ENCODE measurements at regions not wholly inside any gene's neighbourhood (a gene's known extent, or its start where the extent isn't known, plus 50 kb on each side); places are given as distances from the start of the nearest gene placed in this dataset.

DNA sequence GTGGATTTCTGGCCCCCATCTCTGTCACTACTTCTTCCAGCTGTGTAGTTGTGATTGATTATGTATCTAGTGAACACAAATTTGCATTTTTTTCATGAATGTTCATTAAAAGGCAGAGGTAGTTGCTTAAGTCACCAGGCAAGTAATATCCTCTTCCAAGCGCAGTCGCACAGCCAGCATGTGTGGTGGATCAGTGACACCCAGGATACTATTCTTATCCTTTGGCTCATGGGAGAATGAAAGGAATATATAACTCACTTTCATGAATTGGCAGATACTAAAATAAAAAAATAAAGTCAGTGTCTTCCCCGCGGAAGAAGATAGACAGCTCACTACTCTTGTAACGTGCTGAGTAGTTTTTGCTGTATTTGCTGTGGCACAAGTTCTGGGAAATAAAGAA is 387.8 kb downstream of the CDH7 start:
- H3K27me3 ChIP-seq (ENCODE audit: insufficient read depth, low read depth): no peaks in the 10 kb centered on the region

DNA sequence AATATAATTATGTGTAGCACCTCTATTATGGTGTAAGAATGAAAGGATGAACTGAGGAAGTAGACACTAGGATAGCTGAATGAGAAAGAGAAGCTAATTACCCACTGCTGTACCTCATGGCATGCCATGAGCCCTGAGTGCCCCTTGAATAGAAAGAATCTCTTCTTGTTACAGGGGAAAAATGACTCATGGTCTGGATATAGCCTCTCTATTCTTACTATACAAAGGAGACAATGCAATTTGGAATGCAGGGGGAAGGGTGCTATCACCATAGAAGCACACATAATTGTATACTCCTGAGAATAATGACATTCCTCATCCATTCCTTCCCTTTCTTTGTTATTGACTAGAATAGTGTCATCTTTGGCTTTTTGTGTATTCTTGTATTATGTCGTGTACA is 385.2 kb downstream of the CDH7 start:
- Histone ChIP-seq H3K36me3 (ENCODE audit: low read depth) (no peaks in the 10 kb centered on the region), H3K27me3 (ENCODE audit: insufficient read depth, low read depth) (no peaks in the 10 kb centered on the region), H3F3A (ENCODE audit: insufficient read depth, low read depth) (no peaks in the 10 kb centered on the region), H3K4me2 (no peak overlapping the region), H3K9me3 (ENCODE audit: insufficient read depth, low read depth) (no peaks in the 10 kb centered on the region), H3K4me1 (replicated peaks; ENCODE audit: insufficient read depth) (no peaks in the 10 kb centered on the region), H3K4me3 (no peak overlapping the region), H2AFZ (no peak overlapping the region), H3K79me2 (ENCODE audit: low read depth) (no peaks in the 10 kb centered on the region), H4K20me1 (ENCODE audit: insufficient read depth) (no peaks in the 10 kb centered on the region), H3K9me2 (ENCODE audit: insufficient read depth) (no peaks in the 10 kb centered on the region), H3K27ac (no peak overlapping the region)
- intact Hi-C loops (cut with micrococcal nuclease; ENCODE audit: unreplicated experiment): no loop called here
- DNase-seq: no peak
- no TSS peak for BruUV-seq (replicated peaks)
- ChIA-PET POLR2A (ENCODE audit: unreplicated experiment) (no interaction called here), CTCF (no interaction called here)
- no peak for TF ChIP-seq EZH2 (IDR thresholded peaks at IDR 0.05; ENCODE audit: low read depth)
- TF ChIP-seq, protein P1, sequence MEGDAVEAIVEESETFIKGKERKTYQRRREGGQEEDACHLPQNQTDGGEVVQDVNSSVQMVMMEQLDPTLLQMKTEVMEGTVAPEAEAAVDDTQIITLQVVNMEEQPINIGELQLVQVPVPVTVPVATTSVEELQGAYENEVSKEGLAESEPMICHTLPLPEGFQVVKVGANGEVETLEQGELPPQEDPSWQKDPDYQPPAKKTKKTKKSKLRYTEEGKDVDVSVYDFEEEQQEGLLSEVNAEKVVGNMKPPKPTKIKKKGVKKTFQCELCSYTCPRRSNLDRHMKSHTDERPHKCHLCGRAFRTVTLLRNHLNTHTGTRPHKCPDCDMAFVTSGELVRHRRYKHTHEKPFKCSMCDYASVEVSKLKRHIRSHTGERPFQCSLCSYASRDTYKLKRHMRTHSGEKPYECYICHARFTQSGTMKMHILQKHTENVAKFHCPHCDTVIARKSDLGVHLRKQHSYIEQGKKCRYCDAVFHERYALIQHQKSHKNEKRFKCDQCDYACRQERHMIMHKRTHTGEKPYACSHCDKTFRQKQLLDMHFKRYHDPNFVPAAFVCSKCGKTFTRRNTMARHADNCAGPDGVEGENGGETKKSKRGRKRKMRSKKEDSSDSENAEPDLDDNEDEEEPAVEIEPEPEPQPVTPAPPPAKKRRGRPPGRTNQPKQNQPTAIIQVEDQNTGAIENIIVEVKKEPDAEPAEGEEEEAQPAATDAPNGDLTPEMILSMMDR (conservative IDR thresholded peaks at IDR 0.05): no peak

More for the DNA sequence above, 387.8 kb downstream of the CDH7 start:
- Histone ChIP-seq H3F3A (ENCODE audit: insufficient read depth, low read depth) (no peaks in the 10 kb centered on the region), H3K27ac (no peak overlapping the region), H3K36me3 (ENCODE audit: low read depth) (no peaks in the 10 kb centered on the region), H3K4me1 (replicated peaks; ENCODE audit: insufficient read depth) (no peaks in the 10 kb centered on the region), H3K9me2 (ENCODE audit: insufficient read depth) (no peaks in the 10 kb centered on the region), H3K9me3 (ENCODE audit: insufficient read depth, low read depth) (no peaks in the 10 kb centered on the region), H3K4me3 (no peak overlapping the region), H3K79me2 (ENCODE audit: low read depth) (no peaks in the 10 kb centered on the region), H4K20me1 (ENCODE audit: insufficient read depth) (no peaks in the 10 kb centered on the region), H3K4me2 (no peak overlapping the region), H2AFZ (no peak overlapping the region; the same call in 1 of the 2 replicates)
- CTCF ChIA-PET: no interaction called here
- no peak for DNase-seq
- POLR2A ChIA-PET (ENCODE audit: unreplicated experiment): no interaction called here
- BruUV-seq (replicated peaks): no TSS peak
- intact Hi-C loops (cut with micrococcal nuclease; ENCODE audit: unreplicated experiment): no loop called here
- TF ChIP-seq EZH2 (IDR thresholded peaks at IDR 0.05; ENCODE audit: low read depth): no peak
- TF ChIP-seq, protein P1 (conservative IDR thresholded peaks at IDR 0.05): no peak

DNA sequence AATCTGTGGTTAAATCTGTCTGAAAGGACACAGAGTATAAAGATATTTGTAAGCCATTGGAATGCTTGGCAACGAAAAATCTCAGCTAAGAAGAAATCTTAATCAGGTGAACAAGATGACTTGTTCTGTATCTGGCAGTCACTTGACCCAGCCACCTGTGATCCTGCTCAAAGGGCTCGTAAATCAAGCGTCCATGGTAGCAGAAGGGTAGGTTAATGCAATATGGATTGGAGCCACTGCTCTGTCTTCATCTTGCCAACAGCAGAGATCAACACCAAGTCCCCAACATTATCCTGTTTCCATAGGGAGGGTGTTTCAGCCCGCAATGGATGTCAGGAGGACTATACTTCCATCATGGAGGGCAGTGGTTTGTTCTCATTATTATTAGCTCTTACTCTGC is 378.4 kb downstream of the CDH7 start:
- CTCF ChIA-PET: no interaction called here

More for the DNA sequence above, 378.4 kb downstream of the CDH7 start:
- no peaks in the 10 kb centered on the region for H3K27me3 ChIP-seq (ENCODE audit: insufficient read depth, low read depth)
- no peak overlapping the region for H3K4me2 ChIP-seq
- POLR2A ChIA-PET (ENCODE audit: unreplicated experiment): no interaction called here
- no peaks in the 10 kb centered on the region for H3K4me1 ChIP-seq (replicated peaks; ENCODE audit: insufficient read depth)
- no peak overlapping the region for H3K27ac ChIP-seq
- no peak overlapping the region for H2AFZ ChIP-seq
- H4K20me1 ChIP-seq (ENCODE audit: insufficient read depth): no peaks in the 10 kb centered on the region
- DNase-seq: no peak
- no peaks in the 10 kb centered on the region for H3F3A ChIP-seq (ENCODE audit: insufficient read depth, low read depth)
- no peaks in the 10 kb centered on the region for H3K79me2 ChIP-seq (ENCODE audit: low read depth)
- intact Hi-C loops (cut with micrococcal nuclease; ENCODE audit: unreplicated experiment): no loop called here
- H3K9me2 ChIP-seq (ENCODE audit: insufficient read depth): no peaks in the 10 kb centered on the region
- BruUV-seq (replicated peaks): no TSS peak
- no peak overlapping the region for H3K4me3 ChIP-seq
- no peaks in the 10 kb centered on the region for H3K36me3 ChIP-seq (ENCODE audit: low read depth)
- TF ChIP-seq, protein P1 (conservative IDR thresholded peaks at IDR 0.05): no peak
- TF ChIP-seq EZH2 (IDR thresholded peaks at IDR 0.05; ENCODE audit: low read depth): no peak
- H3K9me3 ChIP-seq (ENCODE audit: insufficient read depth, low read depth): no peaks in the 10 kb centered on the region

Measured in PC-9 (cell line).